IMR-90 (cell line): ENCODE measurements at regions not wholly inside any gene's neighbourhood (a gene's known extent, or its start where the extent isn't known, plus 50 kb on each side); places are given as distances from the start of the nearest gene placed in this dataset.
A peak's percentile ranks its signal among the peaks of the same experiment; 100 is the strongest.

ENCODE experiments used
- ATAC-seq: fragments of 200-7000 bp; cut with Tn5 transposase; 2 replicates; pipeline ENCODE4 v1.9.1; 2020; ENCODE audit warnings: low read depth, mild to moderate bottlenecking, moderate library complexity
- BruUV-seq: library from RNA; stranded (reverse); fragments of 400-500 nt; replicated peaks from 2 replicates; lab custom pipeline; 2021; lab: Mats Ljungman, UMichigan
- CTCF ChIA-PET: fragments of 300-600 bp; formaldehyde crosslinking; extraction: SDS; loops from one replicate; lab custom pipeline; 2021; ENCODE audit warnings: antibody characterized with exemption; lab: Yijun Ruan, JAX
- POLR2A ChIA-PET: fragments of 300-600 bp; sonication (Branson Sonifier 250); formaldehyde crosslinking; loops from one replicate; lab custom pipeline; 2022; ENCODE audit warnings: antibody characterized with exemption; ENCODE audit not compliant: unreplicated experiment; lab: Charles Lee
- DNase-seq: peaks from one replicate; pipeline ENCODE4 v3.0.0; 2013
- H2AFZ ChIP-seq: replicated peaks from 2 replicates; pipeline ENCODE3; 2013; ENCODE audit warnings: low read length, mild to moderate bottlenecking; ENCODE audit not compliant: poor library complexity
- H2AK5ac ChIP-seq: 2 replicates; pipeline ENCODE4 v1.6.1; 2013; ENCODE audit warnings: low read depth, low read length, inconsistent platforms
- H2AK9ac ChIP-seq: replicated peaks from 2 replicates; pipeline ENCODE3; 2013; ENCODE audit warnings: mild to moderate bottlenecking, low read depth, low read length, moderate library complexity; ENCODE audit not compliant: poor library complexity
- H2BK120ac ChIP-seq: 2 replicates; pipeline ENCODE4 v1.6.1; 2013; ENCODE audit warnings: low read depth, low read length, inconsistent platforms
- H2BK15ac ChIP-seq: 3 replicates; pipeline ENCODE4 v1.6.1; 2013; ENCODE audit warnings: low read depth, low read length, inconsistent platforms
- H2BK20ac ChIP-seq: 2 replicates; pipeline ENCODE4 v1.6.1; 2013; ENCODE audit warnings: low read depth, mild to moderate bottlenecking, inconsistent platforms, low read length, moderate library complexity
- H2BK5ac ChIP-seq: 2 replicates; pipeline ENCODE4 v1.6.1; 2013; ENCODE audit warnings: mild to moderate bottlenecking, low read depth, low read length, inconsistent platforms; ENCODE audit not compliant: poor library complexity, severe bottlenecking
- H3K14ac ChIP-seq: replicated peaks from 2 replicates; pipeline ENCODE4 v1.6.1; 2013; ENCODE audit warnings: low read depth, low read length, inconsistent platforms
- H3K18ac ChIP-seq: 2 replicates; pipeline ENCODE4 v1.6.1; 2013; ENCODE audit warnings: low read depth, low read length, control low read depth
- H3K23ac ChIP-seq: 2 replicates; pipeline ENCODE4 v1.6.1; 2013; ENCODE audit warnings: low read depth, low read length, inconsistent platforms
- H3K27ac ChIP-seq: 2 replicates; pipeline ENCODE4 v1.5.1; 2013; ENCODE audit warnings: mild to moderate bottlenecking, control low read depth, low read length; ENCODE audit not compliant: insufficient read depth
- H3K27me3 ChIP-seq: 2 replicates; pipeline ENCODE4 v1.6.1; 2013; ENCODE audit warnings: low read length; ENCODE audit not compliant: control insufficient read depth, insufficient read depth
- H3K36me3 ChIP-seq: 2 replicates; pipeline ENCODE4 v1.6.1; 2013; ENCODE audit warnings: low read length, mixed read lengths; ENCODE audit not compliant: control insufficient read depth, insufficient read depth
- H3K4ac ChIP-seq: 2 replicates; pipeline ENCODE4 v1.6.1; 2013; ENCODE audit warnings: low read depth, low read length, inconsistent platforms
- H3K4me1 ChIP-seq: 2 replicates; pipeline ENCODE4 v1.6.1; 2013; ENCODE audit warnings: low read length, mixed read lengths; ENCODE audit not compliant: control insufficient read depth, insufficient read depth
- H3K4me2 ChIP-seq: 2 replicates; pipeline ENCODE4 v1.6.1; 2013; ENCODE audit warnings: low read depth, mild to moderate bottlenecking, control low read depth, low read length, moderate library complexity
- H3K4me3 ChIP-seq: 2 replicates; pipeline ENCODE4 v1.5.1; 2013; ENCODE audit warnings: low read depth, mild to moderate bottlenecking, control low read depth, low read length, moderate library complexity; ENCODE audit not compliant: insufficient read depth
- H3K56ac ChIP-seq: 2 replicates; pipeline ENCODE4 v1.6.1; 2013; ENCODE audit warnings: low read length, inconsistent platforms; ENCODE audit not compliant: insufficient read depth; ENCODE audit errors: extremely low read depth
- H3K79me1 ChIP-seq, 2 experiments: 2 replicates each; pipeline ENCODE4 v1.6.1; 2013; ENCODE audit warnings: low read length in 2 of 2, inconsistent platforms in 1 of 2, low read depth in 1 of 2
- H3K9ac ChIP-seq: 2 replicates; pipeline ENCODE4 v1.6.1; 2013; ENCODE audit warnings: low read depth, low read length, control low read depth
- H3K9me1 ChIP-seq: 2 replicates; pipeline ENCODE4 v1.6.1; 2013; ENCODE audit warnings: low read length, inconsistent platforms; ENCODE audit not compliant: insufficient read depth
- H3K9me3 ChIP-seq: 2 replicates; pipeline ENCODE4 v1.6.1; 2013; ENCODE audit warnings: low read length; ENCODE audit not compliant: control insufficient read depth, insufficient read depth
- H4K20me1 ChIP-seq: 2 replicates; pipeline ENCODE4 v1.6.1; 2013; ENCODE audit warnings: low read length, inconsistent platforms; ENCODE audit not compliant: insufficient read depth
- H4K5ac ChIP-seq: 2 replicates; pipeline ENCODE4 v1.6.1; 2013; ENCODE audit warnings: mild to moderate bottlenecking, low read depth, low read length, control low read depth
- H4K8ac ChIP-seq, 2 experiments: 2 replicates each; pipeline ENCODE4 v1.6.1; 2013; ENCODE audit warnings: low read depth in 2 of 2, low read length in 2 of 2, control low read depth in 1 of 2, inconsistent platforms in 1 of 2
- H4K91ac ChIP-seq: 2 replicates; pipeline ENCODE4 v1.6.1; 2013; ENCODE audit warnings: low read depth, low read length, inconsistent platforms; ENCODE audit not compliant: insufficient read depth
- USF2 ChIP-seq: fragments of 150-350 bp; IDR thresholded peaks from 2 replicates; pipeline ENCODE4 v1.6.1; 2017; ENCODE audit warnings: mild to moderate bottlenecking, antibody characterized with exemption, low read length, low read depth
- WGBS, 2 experiments: methylation state at CpG; one replicate each; pipeline versions ENCODE4 v1.1.5 to v1.1.7; 2013; ENCODE audit warnings: missing lambda C conversion rate in 2 of 2; ENCODE audit not compliant: insufficient read length in 1 of 2; ENCODE audit errors: extremely low coverage in 2 of 2; 5-methylcytosine and 5-hydroxymethylcytosine counted together
- dilution Hi-C: fragments of 300-500 bp; cut with HindIII; formaldehyde crosslinking; loops from one replicate; pipeline ENCODE4 v1.14.3; 2018; ENCODE audit warnings: low sequenced_read_pairs; ENCODE audit not compliant: unreplicated experiment
- in situ Hi-C: fragments of 300-500 bp; cut with MboI; formaldehyde crosslinking; loops from 3 replicates; pipeline ENCODE4 v1.14.3; 2019; ENCODE audit warnings: low sequenced_read_pairs, inconsistent platforms, mixed read lengths
- intact Hi-C: fragments of 100-400 bp; cut with micrococcal nuclease; formaldehyde crosslinking; loops from 2 replicates; pipeline ENCODE4 v1.10.0; 2022
- TF ChIP-seq, protein P1 (sequence below): conservative IDR thresholded peaks from 2 replicates; pipeline ENCODE4 v1.5.1; 2012; ENCODE audit warnings: mild to moderate bottlenecking, low read depth, low read length, improper control_type of control experiment

GRCh38 chr5:165497707-165498106 lies 1992.3 kb downstream of the MAT2B start:
- Histone ChIP-seq H2BK20ac (no peak overlapping the region), H3K9ac (no peak overlapping the region), H3K79me1 (no peaks in the 10 kb centered on the region), H3K18ac (no peak overlapping the region), H3K14ac (no peak overlapping the region), H3K9me1 (no peaks in the 10 kb centered on the region), H3K9me3 (no peaks in the 10 kb centered on the region), H3K4me3 (no peak overlapping the region), H2BK15ac (no peak overlapping the region), H3K27ac (no peak overlapping the region), H2AK5ac (no peak overlapping the region), H3K23ac (no peak overlapping the region), H3K4me1 (no peaks in the 10 kb centered on the region), H2AK9ac (no peak overlapping the region), H2BK5ac (no peak overlapping the region), H4K20me1 (no peaks in the 10 kb centered on the region), H4K5ac (no peak overlapping the region), H3K4ac (no peak overlapping the region), H3K36me3 (no peaks in the 10 kb centered on the region), H2BK120ac (no peak overlapping the region), H3K56ac (no peak overlapping the region), H3K27me3 (no peaks in the 10 kb centered on the region), H2AFZ (no peak overlapping the region), H4K91ac (no peak overlapping the region), H3K4me2 (no peak overlapping the region), H4K8ac (no peak overlapping the region)
- POLR2A ChIA-PET: no interaction called here
- DNase-seq: peak; percentile 3
- no peak for ATAC-seq
- no peak for TF ChIP-seq USF2
- TF ChIP-seq, protein P1, sequence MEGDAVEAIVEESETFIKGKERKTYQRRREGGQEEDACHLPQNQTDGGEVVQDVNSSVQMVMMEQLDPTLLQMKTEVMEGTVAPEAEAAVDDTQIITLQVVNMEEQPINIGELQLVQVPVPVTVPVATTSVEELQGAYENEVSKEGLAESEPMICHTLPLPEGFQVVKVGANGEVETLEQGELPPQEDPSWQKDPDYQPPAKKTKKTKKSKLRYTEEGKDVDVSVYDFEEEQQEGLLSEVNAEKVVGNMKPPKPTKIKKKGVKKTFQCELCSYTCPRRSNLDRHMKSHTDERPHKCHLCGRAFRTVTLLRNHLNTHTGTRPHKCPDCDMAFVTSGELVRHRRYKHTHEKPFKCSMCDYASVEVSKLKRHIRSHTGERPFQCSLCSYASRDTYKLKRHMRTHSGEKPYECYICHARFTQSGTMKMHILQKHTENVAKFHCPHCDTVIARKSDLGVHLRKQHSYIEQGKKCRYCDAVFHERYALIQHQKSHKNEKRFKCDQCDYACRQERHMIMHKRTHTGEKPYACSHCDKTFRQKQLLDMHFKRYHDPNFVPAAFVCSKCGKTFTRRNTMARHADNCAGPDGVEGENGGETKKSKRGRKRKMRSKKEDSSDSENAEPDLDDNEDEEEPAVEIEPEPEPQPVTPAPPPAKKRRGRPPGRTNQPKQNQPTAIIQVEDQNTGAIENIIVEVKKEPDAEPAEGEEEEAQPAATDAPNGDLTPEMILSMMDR: 0 out of 2 replicates have a peak, but pooled peaks have one; percentile 5
- dilution Hi-C loops: no loop called here
- in situ Hi-C loops: no loop called here
- CTCF ChIA-PET: no interaction called here
- intact Hi-C loops: no loop called here
- no TSS peak for BruUV-seq
- WGBS, 2 experiments: no CpG with 5 or more reads among the region's 5 CpGs
